GM03348 (cell line): ENCODE measurements at regions not wholly inside any gene's neighbourhood (a gene's known extent, or its start where the extent isn't known, plus 50 kb on each side); places are given as distances from the start of the nearest gene placed in this dataset.
"Not testable (repeated sequence)": the region's sequence is repeated elsewhere in the genome, so short reads cannot be mapped to it uniquely, and the experiment has no call there.

Source experiments
- DNase-seq: peaks from one replicate; pipeline ENCODE4 v3.0.0; 2012; ENCODE audit warnings: low spot score

- not testable (repeated sequence) for DNase-seq
These were observed 249.4 kb downstream of the UBE3D start for GRCh38 chr6:82816243-82816642.

DNA sequence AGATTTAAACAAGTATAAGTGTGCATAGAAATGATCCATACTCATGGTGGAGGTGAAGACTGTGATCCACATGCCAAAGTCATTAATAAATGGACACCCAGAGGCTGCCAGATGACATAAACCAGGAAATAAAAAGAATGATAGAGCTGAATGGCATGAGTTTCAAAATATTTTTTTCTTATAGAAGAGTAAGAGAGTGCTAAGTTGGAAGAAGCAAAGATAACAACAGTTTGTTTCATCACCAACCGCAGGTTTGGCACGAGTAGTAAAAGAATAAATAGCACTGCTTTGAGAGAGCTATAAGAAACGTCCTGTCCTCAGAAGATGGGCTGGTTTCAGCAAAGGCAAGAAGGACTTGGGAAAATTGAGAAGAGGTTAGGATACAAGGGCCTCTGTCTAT lies 246.9 kb downstream of the UBE3D start:
- peak; percentile 16 for DNase-seq

DNA sequence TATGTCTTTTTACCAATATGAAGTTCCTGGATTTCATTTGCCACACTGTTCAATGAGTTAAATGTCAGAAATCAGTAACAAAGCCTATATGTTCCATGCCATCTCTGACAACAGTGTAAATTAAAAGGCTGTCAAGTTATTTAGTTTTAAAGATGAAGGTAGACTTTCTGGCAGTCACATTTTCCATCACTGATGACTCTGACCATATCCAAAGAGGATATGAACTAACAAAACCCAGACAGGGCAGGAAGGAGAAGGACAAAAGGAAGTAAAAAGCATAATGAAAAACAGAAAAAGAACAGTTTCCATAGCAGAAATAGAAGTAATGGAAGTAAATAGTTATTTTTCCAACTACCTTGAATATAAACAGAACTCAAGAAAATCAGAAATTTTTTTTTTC lies 242.3 kb downstream of the UBE3D start:
- DNase-seq: no peak

GRCh38 chr6:82832811-82833210 lies 232.8 kb downstream of the UBE3D start:
- DNase-seq: no peak

DNA sequence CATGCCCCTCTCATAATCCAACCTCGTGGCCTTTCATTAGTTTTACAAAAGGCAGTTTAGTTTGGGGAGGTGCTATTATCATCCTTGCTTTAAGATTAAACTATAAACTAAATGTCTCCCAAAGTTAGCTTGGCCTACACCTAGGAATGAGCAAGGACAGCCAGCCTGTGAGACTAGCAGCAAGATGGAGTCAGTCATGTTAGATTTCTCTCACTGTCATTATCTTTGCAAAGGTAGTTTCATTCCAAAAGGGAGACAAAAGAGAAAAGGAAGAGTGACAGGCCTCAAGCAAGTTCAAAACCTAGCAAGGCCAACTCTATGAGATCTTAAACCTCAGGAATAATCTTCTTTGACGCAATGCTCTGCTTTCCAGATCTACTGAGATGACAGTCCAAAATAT lies 232.2 kb downstream of the UBE3D start:
- DNase-seq: no peak

- no peak for DNase-seq
These were observed 229.5 kb downstream of the UBE3D start for GRCh38 chr6:82836022-82836575.

GRCh38 chr6:82840571-82840970 lies 225.1 kb downstream of the UBE3D start:
- no peak for DNase-seq

- no peak for DNase-seq
These were observed 224.3 kb downstream of the UBE3D start for GRCh38 chr6:82841309-82841708.
